ENCODE measurements at regions not wholly inside any gene's neighbourhood (a gene's known extent, or its start where the extent isn't known, plus 50 kb on each side); places are given as distances from the start of the nearest gene placed in this dataset.

- no peak for TF ChIP-seq EZH2 (IDR thresholded peaks at IDR 0.05; ENCODE audit: insufficient read depth, poor library complexity, severe bottlenecking)
- TF ChIP-seq EZH2phosphoT487 (IDR thresholded peaks at IDR 0.05; ENCODE audit: insufficient read depth, low read depth), result no peak
Measured at GRCh38 chr21:35473496-35473895, 424.4 kb upstream of the RUNX1 start.
